ENCODE measurements at regions not wholly inside any gene's neighbourhood (a gene's known extent, or its start where the extent isn't known, plus 50 kb on each side); places are given as distances from the start of the nearest gene placed in this dataset.
A peak's percentile ranks its signal among the peaks of the same experiment; 100 is the strongest.

DNA sequence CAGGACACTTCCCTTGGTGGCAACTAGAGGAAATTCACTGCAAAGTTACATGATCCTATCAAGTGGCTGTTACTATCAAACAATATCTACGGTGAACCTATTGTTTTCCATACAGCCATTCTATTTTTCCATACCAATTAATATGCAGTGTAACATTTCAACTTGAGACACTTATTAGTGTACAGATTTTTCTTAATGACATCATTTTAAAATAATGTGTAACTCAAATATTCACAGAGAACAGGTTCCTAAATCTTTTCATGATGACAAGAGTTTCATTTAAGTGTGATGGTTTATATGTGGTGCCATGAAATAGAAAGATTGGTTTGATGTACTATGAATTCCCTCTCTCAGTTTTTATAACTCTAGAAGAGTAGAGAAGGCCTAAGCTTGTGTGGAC, 291.2 kb upstream of the SOX5 start:
- no peak for DNase-seq (ENCODE audit: insufficient read length)
- no peak for FAIRE-seq

DNA sequence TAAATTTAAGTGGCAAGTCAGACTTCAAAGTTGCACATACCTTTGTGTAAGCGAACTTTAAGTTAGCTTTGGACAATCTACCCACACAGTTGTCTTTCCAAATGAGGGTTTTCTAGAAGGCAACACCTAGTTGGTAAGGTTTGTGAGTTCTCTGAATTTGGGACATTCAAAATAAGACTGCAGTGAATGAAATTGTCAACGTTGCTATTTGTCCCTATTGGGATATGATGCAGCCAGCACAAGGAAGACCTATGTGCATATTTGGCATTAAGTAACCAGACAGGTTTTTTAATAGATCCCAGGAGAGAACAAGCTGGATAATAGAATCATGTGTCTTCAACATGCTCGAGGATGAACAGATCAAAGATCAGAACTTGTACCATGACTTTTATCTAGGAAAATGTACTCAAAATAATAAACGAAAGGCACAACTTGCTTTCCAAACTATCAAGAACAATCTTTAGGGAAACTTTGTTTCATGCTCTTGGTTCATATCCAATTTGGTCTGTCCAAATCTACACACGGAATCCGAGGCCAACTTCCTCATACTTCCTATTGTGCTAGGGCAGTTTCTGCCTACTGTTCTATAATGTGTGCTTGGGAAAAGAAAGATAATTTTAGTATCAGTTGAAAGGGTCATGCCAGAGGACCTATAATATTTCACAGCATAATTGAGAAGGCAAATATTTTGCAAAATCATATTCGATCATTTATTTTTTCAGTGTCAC, 284.2 kb upstream of the SOX5 start:
- FAIRE-seq, result peak; percentile 42
- no peak for TF ChIP-seq TAF1 (IDR thresholded peaks at IDR 0.05; ENCODE audit: borderline replicate concordance, low read depth, low read length)
- TF ChIP-seq POLR2AphosphoS5 (IDR thresholded peaks at IDR 0.05; ENCODE audit: low read depth, low read length), result no peak
- no peak for TF ChIP-seq POLR2A (IDR thresholded peaks at IDR 0.05; ENCODE audit: low read depth, low read length)

More for the DNA sequence above, 291.2 kb upstream of the SOX5 start:
- TF ChIP-seq TAF1 (IDR thresholded peaks at IDR 0.05; ENCODE audit: borderline replicate concordance, low read depth, low read length) (no peak), POLR2A (IDR thresholded peaks at IDR 0.05; ENCODE audit: low read depth, low read length) (no peak), POLR2AphosphoS5 (IDR thresholded peaks at IDR 0.05; ENCODE audit: low read depth, low read length) (no peak)

DNA sequence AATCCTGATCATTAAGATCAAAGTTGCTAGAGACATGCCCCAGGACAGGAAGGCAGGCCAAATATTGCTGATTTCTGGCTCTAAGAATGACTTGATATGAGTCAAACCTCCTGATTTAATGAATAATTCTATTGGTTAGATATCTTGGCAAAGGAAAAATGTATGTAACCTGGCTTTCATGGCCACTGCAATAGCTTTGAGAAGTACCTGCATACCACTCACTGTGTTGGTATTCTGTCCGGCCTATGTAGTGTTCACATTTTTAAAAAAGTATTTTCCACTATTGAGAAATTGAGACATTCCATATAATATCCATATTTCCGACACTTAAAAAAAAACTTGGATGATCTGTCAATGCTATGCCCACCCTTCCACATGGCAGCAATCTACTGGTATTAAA, 283.1 kb upstream of the SOX5 start:
- FAIRE-seq (no peak), DNase-seq (ENCODE audit: insufficient read length) (no peak)
- no peak for TF ChIP-seq TAF1 (IDR thresholded peaks at IDR 0.05; ENCODE audit: borderline replicate concordance, low read depth, low read length)
- no peak for TF ChIP-seq POLR2AphosphoS5 (IDR thresholded peaks at IDR 0.05; ENCODE audit: low read depth, low read length)
- no peak for TF ChIP-seq POLR2A (IDR thresholded peaks at IDR 0.05; ENCODE audit: low read depth, low read length)

More for the DNA sequence above, 284.2 kb upstream of the SOX5 start:
- DNase-seq (ENCODE audit: insufficient read length), result no peak

DNA sequence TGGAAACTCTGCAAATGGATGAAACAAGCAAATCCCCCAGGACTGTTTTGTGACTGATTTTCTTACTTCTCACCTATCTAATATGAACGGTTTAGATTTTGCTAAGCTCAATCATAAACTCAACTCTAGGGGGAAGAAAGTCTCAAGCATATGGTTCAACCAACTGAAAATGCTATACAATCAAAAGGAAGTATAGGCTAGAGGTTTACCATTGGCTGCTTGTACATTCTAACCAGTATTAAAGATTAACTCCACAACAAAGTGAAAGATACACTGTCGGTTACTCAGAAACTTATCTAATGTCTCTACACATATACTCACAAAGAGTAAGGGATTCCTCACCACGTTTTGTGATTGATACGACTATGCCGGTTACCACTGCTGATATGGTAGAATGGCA, 281.8 kb upstream of the SOX5 start:
- TF ChIP-seq TAF1 (IDR thresholded peaks at IDR 0.05; ENCODE audit: borderline replicate concordance, low read depth, low read length), result no peak
- TF ChIP-seq POLR2AphosphoS5 (IDR thresholded peaks at IDR 0.05; ENCODE audit: low read depth, low read length), result no peak
- TF ChIP-seq POLR2A (IDR thresholded peaks at IDR 0.05; ENCODE audit: low read depth, low read length), result no peak
- FAIRE-seq (no peak), DNase-seq (ENCODE audit: insufficient read length) (no peak)

DNA sequence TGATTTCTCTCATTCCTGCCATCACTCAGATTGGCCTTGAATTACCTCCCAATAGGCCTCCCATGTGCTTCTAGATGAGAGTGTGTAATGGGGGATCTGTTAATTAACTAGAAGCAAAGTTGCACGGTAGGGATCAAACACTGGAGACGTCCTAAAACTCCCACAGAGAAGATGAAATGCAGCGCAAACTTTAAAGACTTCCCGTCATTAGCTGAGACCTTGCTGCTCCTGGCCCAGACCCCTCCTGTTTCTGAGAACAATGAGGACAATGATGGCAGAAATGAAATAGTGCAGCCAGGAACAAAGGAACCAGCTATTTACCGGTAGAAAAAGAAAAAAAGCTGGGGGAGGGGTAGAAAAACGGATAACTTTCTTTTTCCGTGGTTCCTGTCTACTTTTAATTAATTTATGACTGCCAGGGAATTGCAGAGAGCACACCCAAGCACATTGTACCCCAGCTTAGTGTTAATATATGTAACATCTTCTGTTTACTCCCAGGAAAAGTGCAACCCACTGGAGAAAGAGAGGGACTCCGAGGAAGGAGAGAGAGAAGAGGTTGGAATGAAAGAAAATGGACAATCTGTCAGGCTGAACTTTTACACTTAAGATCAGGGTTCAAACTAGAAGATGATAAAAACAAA, 280.7 kb upstream of the SOX5 start:
- TF ChIP-seq POLR2AphosphoS5 (IDR thresholded peaks at IDR 0.05; ENCODE audit: low read depth, low read length) (no peak), TAF1 (IDR thresholded peaks at IDR 0.05; ENCODE audit: borderline replicate concordance, low read depth, low read length) (no peak), POLR2A (IDR thresholded peaks at IDR 0.05; ENCODE audit: low read depth, low read length) (no peak)
- no peak for FAIRE-seq
- DNase-seq (ENCODE audit: insufficient read length), result no peak

DNA sequence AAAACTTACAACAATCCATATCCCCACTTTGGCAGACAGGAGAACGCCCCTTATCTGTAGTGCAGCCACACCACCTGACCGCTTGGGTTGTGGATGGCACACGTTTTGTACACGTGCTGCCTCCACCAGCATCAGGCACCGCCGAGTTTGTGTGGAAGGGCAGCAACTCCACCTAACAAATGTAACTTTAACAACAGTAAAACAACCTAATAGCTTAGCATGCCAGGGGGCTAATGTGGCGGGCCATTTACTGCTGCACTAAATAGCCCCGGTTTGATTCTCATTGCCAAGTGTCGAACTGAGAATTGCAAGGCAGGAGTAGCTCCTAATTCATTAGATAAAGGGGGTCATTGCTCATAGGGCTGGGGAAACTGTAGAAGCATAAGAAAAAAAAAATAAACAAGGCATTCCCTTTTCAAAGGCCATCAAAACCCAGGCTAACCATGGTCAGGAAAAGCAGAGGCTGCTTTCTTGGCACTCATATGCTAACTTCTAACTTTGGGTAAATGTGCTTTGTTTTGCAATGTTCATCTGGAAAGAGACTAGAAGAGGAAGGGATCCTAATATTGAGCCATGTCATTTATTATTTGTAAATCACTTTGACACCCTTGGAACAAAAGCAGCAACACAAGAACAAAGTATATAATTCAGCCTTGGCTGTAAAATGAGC, 279.7 kb upstream of the SOX5 start:
- TF ChIP-seq POLR2A (IDR thresholded peaks at IDR 0.05; ENCODE audit: low read depth, low read length), result no peak
- TF ChIP-seq TAF1 (IDR thresholded peaks at IDR 0.05; ENCODE audit: borderline replicate concordance, low read depth, low read length), result no peak
- no peak for TF ChIP-seq POLR2AphosphoS5 (IDR thresholded peaks at IDR 0.05; ENCODE audit: low read depth, low read length)
- FAIRE-seq (no peak), DNase-seq (ENCODE audit: insufficient read length) (no peak)

DNA sequence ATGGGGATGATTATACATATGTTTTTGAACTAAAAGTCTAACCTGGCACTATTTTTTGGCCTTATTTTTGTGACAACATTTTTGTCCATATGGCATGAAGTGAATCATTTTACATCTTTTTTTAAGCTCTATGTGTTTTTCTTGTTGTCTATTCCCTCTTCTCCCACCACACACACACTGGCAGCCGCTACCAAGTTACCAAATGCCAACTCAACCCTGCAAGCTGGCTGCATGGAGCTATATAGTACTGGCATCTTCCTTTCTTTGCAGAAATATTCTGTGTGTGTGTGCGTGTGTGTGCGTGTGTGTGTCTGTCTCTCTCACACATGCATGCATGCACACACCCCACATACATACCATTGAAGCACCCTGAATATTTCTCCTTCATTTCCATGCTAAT, 278.9 kb upstream of the SOX5 start:
- no peak for FAIRE-seq
- no peak for DNase-seq (ENCODE audit: insufficient read length)
- no peak for TF ChIP-seq TAF1 (IDR thresholded peaks at IDR 0.05; ENCODE audit: borderline replicate concordance, low read depth, low read length)
- no peak for TF ChIP-seq POLR2AphosphoS5 (IDR thresholded peaks at IDR 0.05; ENCODE audit: low read depth, low read length)
- no peak for TF ChIP-seq POLR2A (IDR thresholded peaks at IDR 0.05; ENCODE audit: low read depth, low read length)

DNA sequence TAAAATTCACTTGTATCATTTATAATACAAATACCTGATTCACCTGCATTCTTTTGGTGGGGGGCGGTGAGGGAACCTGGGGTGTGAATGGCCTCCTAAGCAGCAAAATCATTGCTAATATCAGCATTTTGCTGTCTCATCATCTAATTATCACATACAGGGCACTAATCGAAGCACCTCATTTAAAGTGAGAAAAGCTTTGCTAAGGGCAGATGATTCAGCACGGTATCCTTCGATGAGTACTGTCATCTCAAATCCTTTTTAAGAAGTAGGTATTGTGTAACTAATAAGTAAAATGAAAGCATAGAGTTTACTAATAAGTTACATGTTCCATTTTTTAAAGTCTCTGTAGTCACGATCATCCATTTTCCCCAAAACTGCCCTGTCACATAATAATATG, 278.1 kb upstream of the SOX5 start:
- no peak for TF ChIP-seq POLR2A (IDR thresholded peaks at IDR 0.05; ENCODE audit: low read depth, low read length)
- no peak for TF ChIP-seq TAF1 (IDR thresholded peaks at IDR 0.05; ENCODE audit: borderline replicate concordance, low read depth, low read length)
- no peak for TF ChIP-seq POLR2AphosphoS5 (IDR thresholded peaks at IDR 0.05; ENCODE audit: low read depth, low read length)
- FAIRE-seq (no peak), DNase-seq (ENCODE audit: insufficient read length) (no peak)

DNA sequence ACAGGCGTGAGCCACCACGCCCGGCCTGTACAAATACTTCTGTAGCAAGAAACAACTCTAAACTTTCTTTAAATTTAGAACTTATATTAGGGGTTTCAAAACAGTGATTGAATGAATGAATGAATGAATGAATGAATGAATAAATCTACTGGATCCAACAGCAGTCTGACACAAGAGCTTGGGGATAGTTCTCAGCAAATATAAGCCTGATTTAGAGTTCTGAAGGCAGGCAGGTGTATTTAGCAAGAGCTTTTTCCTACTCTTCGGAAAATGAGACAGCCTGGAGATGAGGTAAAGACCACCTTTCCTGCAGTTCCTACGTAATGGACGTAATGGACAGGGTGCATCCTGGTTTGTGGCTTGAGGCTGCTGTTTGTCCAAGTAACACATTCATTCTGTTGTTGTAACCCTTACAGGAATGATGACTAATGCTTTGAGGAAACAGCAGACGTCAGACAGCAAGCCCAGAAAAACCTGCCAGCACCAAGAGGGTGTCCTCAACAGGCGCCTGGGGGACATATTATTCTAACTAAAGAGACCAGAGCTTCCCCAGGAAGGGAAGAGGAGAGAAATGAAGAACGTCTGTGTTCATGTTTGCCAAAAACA, 277.4 kb upstream of the SOX5 start:
- DNase-seq (ENCODE audit: insufficient read length), result no peak
- TF ChIP-seq POLR2AphosphoS5 (IDR thresholded peaks at IDR 0.05; ENCODE audit: low read depth, low read length), result no peak
- TF ChIP-seq POLR2A (IDR thresholded peaks at IDR 0.05; ENCODE audit: low read depth, low read length), result no peak
- no peak for TF ChIP-seq TAF1 (IDR thresholded peaks at IDR 0.05; ENCODE audit: borderline replicate concordance, low read depth, low read length)
- no peak for FAIRE-seq

DNA sequence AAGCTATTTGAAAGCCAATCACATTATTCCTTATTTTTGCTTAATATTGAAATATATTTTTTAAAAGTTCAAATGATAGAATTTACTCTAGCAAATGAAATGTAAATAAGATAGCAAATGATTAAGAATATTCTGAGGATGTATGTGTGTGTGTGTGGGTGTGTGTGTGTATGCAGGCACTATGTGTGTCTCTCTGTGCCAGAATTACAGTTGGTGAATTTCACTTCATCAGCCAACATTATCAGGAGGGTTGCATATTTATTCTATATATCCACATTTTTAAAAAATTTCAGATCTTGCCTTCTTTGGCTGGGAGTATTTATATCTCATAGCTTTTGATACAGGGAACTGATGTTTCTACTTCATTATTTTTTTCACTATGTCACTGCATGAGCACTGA, 274.9 kb upstream of the SOX5 start:
- no peak for DNase-seq (ENCODE audit: insufficient read length)
- FAIRE-seq, result no peak
- no peak for TF ChIP-seq TAF1 (IDR thresholded peaks at IDR 0.05; ENCODE audit: borderline replicate concordance, low read depth, low read length)
- TF ChIP-seq POLR2A (IDR thresholded peaks at IDR 0.05; ENCODE audit: low read depth, low read length), result no peak
- TF ChIP-seq POLR2AphosphoS5 (IDR thresholded peaks at IDR 0.05; ENCODE audit: low read depth, low read length), result no peak

DNA sequence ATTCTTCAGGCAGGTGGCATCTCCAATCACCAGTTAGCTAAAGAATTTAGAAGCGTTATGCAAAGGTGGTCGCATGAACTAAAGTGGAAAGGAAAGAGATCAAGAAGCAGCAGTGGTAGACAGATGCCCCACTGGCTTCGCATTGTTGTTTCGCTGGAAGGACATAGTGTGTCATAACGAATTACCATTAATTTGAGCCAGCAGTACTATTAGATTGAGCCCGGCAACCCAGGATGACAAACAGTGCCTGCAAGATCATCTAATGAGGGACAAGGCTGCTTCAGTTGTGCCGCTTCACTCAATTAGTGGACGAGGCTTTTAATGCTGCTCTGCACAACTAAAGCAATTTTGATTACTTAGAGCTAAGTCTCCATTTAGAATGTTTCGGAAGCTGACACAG, 274.5 kb upstream of the SOX5 start:
- FAIRE-seq, result no peak
- no peak for TF ChIP-seq TAF1 (IDR thresholded peaks at IDR 0.05; ENCODE audit: borderline replicate concordance, low read depth, low read length)
- TF ChIP-seq POLR2AphosphoS5 (IDR thresholded peaks at IDR 0.05; ENCODE audit: low read depth, low read length), result no peak
- TF ChIP-seq POLR2A (IDR thresholded peaks at IDR 0.05; ENCODE audit: low read depth, low read length), result no peak
- no peak for DNase-seq (ENCODE audit: insufficient read length)

Data from GM12892 (cell line).